ENCODE measurements at regions not wholly inside any gene's neighbourhood (a gene's known extent, or its start where the extent isn't known, plus 50 kb on each side); places are given as distances from the start of the nearest gene placed in this dataset.

- no peak for DNase-seq (ENCODE audit: low read depth)
These were observed 186.3 kb upstream of the HNRNPA3 start for GRCh38 chr2:177026253-177026652.

GRCh38 chr2:177026956-177027355 is 185.6 kb upstream of the HNRNPA3 start:
- DNase-seq (ENCODE audit: low read depth) = no peak

- DNase-seq (ENCODE audit: low read depth) = no peak
These were observed 184.3 kb upstream of the HNRNPA3 start for GRCh38 chr2:177028296-177028695.

- DNase-seq (ENCODE audit: low read depth) = no peak
These were observed 183.5 kb upstream of the HNRNPA3 start for GRCh38 chr2:177029075-177029474.

GRCh38 chr2:177029501-177029900 is 183.1 kb upstream of the HNRNPA3 start:
- no peak for DNase-seq (ENCODE audit: low read depth)

GRCh38 chr2:177029901-177030300 is 182.7 kb upstream of the HNRNPA3 start:
- DNase-seq (ENCODE audit: low read depth) = no peak

GRCh38 chr2:177030451-177031105 is 182.0 kb upstream of the HNRNPA3 start:
- no peak for DNase-seq (ENCODE audit: low read depth)

- DNase-seq (ENCODE audit: low read depth) = no peak
These were observed 181.0 kb upstream of the HNRNPA3 start for GRCh38 chr2:177031438-177032180.

GRCh38 chr2:177036747-177037146 is 175.8 kb upstream of the HNRNPA3 start:
- DNase-seq (ENCODE audit: low read depth) = no peak

GRCh38 chr2:177037569-177037968 is 175.0 kb upstream of the HNRNPA3 start:
- no peak for DNase-seq (ENCODE audit: low read depth)

GRCh38 chr2:177038787-177039484 is 173.7 kb upstream of the HNRNPA3 start:
- no peak for DNase-seq (ENCODE audit: low read depth)

- no peak for DNase-seq (ENCODE audit: low read depth)
These were observed 170.3 kb upstream of the HNRNPA3 start for GRCh38 chr2:177042311-177042710.

- no peak for DNase-seq (ENCODE audit: low read depth)
These were observed 167.9 kb upstream of the HNRNPA3 start for GRCh38 chr2:177044671-177045070.

GRCh38 chr2:177048981-177049380 is 163.6 kb upstream of the HNRNPA3 start:
- DNase-seq (ENCODE audit: low read depth) = no peak

GRCh38 chr2:177051278-177051677 is 161.3 kb upstream of the HNRNPA3 start:
- DNase-seq (ENCODE audit: low read depth) = no peak

GRCh38 chr2:177052471-177052870 is 160.1 kb upstream of the HNRNPA3 start:
- DNase-seq (ENCODE audit: low read depth) = no peak

GRCh38 chr2:177053038-177053437 is 159.6 kb upstream of the HNRNPA3 start:
- DNase-seq (ENCODE audit: low read depth) = no peak

GRCh38 chr2:177053716-177054115 is 158.9 kb upstream of the HNRNPA3 start:
- DNase-seq (ENCODE audit: low read depth) = no peak

GRCh38 chr2:177056481-177056929 is 156.1 kb upstream of the HNRNPA3 start:
- DNase-seq (ENCODE audit: low read depth) = no peak

GRCh38 chr2:177058747-177059146 is 153.8 kb upstream of the HNRNPA3 start:
- DNase-seq (ENCODE audit: low read depth) = no peak

GRCh38 chr2:177059293-177059692 is 153.3 kb upstream of the HNRNPA3 start:
- DNase-seq (ENCODE audit: low read depth) = no peak

GRCh38 chr2:177063331-177063730 is 149.3 kb upstream of the HNRNPA3 start:
- no peak for DNase-seq (ENCODE audit: low read depth)

- no peak for DNase-seq (ENCODE audit: low read depth)
These were observed 148.2 kb upstream of the HNRNPA3 start for GRCh38 chr2:177064422-177064821.
